ENCODE measurements at regions not wholly inside any gene's neighbourhood (a gene's known extent, or its start where the extent isn't known, plus 50 kb on each side); places are given as distances from the start of the nearest gene placed in this dataset.

DNA sequence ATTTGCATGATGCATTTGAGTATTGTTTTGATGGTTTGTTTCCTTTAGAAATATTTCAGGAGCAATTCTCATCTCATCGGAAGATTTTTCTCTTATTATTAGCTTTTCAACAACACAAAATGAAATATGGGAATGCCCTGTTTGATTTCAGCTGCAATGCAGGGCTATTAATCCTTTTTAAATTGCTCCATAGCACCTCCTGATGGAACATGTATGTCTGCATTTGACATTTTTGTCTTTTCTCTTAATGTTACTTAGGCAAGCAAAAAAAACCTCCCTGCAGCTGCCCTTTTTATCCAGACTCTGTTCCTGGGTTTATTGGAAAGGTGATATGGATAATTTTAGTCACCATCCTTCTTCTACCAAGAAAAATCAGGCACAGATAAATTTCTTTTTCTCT is 895.8 kb downstream of the RPS29 start:
- no peaks in the 10 kb centered on the region for H3K4me1 ChIP-seq (ENCODE audit: insufficient read depth, low read length, severe bottlenecking)
- no peak overlapping the region for H2AFZ ChIP-seq (ENCODE audit: low read length)
- H3K36me3 ChIP-seq (ENCODE audit: insufficient read depth, low read length): no peaks in the 10 kb centered on the region
- no peaks in the 10 kb centered on the region for H3K9me2 ChIP-seq (ENCODE audit: low read depth, low read length)
- H3K79me2 ChIP-seq (ENCODE audit: insufficient read depth, low read length): no peaks in the 10 kb centered on the region
- H4K20me1 ChIP-seq (ENCODE audit: insufficient read depth, low read length): no peaks in the 10 kb centered on the region
- no peak overlapping the region for H3K4me2 ChIP-seq (ENCODE audit: low read length)
- no peak overlapping the region for H3K27ac ChIP-seq (ENCODE audit: low read depth, low read length, poor library complexity, severe bottlenecking)
- no peaks in the 10 kb centered on the region for H3K27me3 ChIP-seq (ENCODE audit: insufficient read depth, low read length)
- no peak overlapping the region for H3K9ac ChIP-seq (ENCODE audit: low read length)
- H3K9me3 ChIP-seq (ENCODE audit: low read length): no peaks in the 10 kb centered on the region
- no peaks in the 10 kb centered on the region for H3F3A ChIP-seq (ENCODE audit: insufficient read depth, low read length)
- no peak overlapping the region for H3K4me3 ChIP-seq (ENCODE audit: low read depth, low read length, poor library complexity, severe bottlenecking)
- TF ChIP-seq, protein P1, sequence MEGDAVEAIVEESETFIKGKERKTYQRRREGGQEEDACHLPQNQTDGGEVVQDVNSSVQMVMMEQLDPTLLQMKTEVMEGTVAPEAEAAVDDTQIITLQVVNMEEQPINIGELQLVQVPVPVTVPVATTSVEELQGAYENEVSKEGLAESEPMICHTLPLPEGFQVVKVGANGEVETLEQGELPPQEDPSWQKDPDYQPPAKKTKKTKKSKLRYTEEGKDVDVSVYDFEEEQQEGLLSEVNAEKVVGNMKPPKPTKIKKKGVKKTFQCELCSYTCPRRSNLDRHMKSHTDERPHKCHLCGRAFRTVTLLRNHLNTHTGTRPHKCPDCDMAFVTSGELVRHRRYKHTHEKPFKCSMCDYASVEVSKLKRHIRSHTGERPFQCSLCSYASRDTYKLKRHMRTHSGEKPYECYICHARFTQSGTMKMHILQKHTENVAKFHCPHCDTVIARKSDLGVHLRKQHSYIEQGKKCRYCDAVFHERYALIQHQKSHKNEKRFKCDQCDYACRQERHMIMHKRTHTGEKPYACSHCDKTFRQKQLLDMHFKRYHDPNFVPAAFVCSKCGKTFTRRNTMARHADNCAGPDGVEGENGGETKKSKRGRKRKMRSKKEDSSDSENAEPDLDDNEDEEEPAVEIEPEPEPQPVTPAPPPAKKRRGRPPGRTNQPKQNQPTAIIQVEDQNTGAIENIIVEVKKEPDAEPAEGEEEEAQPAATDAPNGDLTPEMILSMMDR (IDR thresholded peaks at IDR 0.05; ENCODE audit: low read length): peak; percentile 33; the same call in 1 of the 2 replicates
- TF ChIP-seq EZH2 (IDR thresholded peaks at IDR 0.05; ENCODE audit: borderline replicate concordance, low read length): no peak

GRCh38 chr14:48686650-48687049 is 899.5 kb downstream of the RPS29 start:
- Histone ChIP-seq H3K27me3 (ENCODE audit: insufficient read depth, low read length) (no peaks in the 10 kb centered on the region), H3K9me3 (ENCODE audit: low read length) (no peaks in the 10 kb centered on the region), H3K4me3 (ENCODE audit: low read depth, low read length, poor library complexity, severe bottlenecking) (no peak overlapping the region), H3K36me3 (ENCODE audit: insufficient read depth, low read length) (no peaks in the 10 kb centered on the region), H2AFZ (ENCODE audit: low read length) (no peak overlapping the region), H3K4me1 (ENCODE audit: insufficient read depth, low read length, severe bottlenecking) (no peaks in the 10 kb centered on the region), H3F3A (ENCODE audit: insufficient read depth, low read length) (no peaks in the 10 kb centered on the region), H3K79me2 (ENCODE audit: insufficient read depth, low read length) (no peaks in the 10 kb centered on the region), H3K27ac (ENCODE audit: low read depth, low read length, poor library complexity, severe bottlenecking) (no peak overlapping the region), H3K4me2 (ENCODE audit: low read length) (no peak overlapping the region), H3K9ac (ENCODE audit: low read length) (no peak overlapping the region), H4K20me1 (ENCODE audit: insufficient read depth, low read length) (no peaks in the 10 kb centered on the region), H3K9me2 (ENCODE audit: low read depth, low read length) (no peaks in the 10 kb centered on the region)
- no peak for TF ChIP-seq EZH2 (IDR thresholded peaks at IDR 0.05; ENCODE audit: borderline replicate concordance, low read length)
- TF ChIP-seq, protein P1 (IDR thresholded peaks at IDR 0.05; ENCODE audit: low read length): no peak

DNA sequence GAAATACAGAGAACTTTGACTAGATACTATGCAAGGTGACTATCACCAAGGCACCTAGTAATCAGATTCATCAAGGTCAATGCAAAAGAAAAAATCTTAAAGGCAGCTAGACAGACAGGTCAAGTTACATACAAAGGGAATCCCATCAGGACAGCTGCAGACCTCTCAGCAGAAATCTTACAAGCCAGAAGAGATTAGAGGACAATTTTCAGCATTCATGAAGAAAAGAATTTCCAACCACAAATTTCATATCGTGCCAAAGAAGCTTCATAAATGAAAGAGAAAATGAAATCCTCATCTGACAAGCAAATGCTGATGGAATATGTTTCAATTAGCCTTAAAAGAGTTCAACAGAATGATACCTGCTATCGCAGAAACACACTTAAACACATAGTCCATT is 913.7 kb downstream of the RPS29 start:
- no peak overlapping the region for H3K9ac ChIP-seq (ENCODE audit: low read length)
- H3K79me2 ChIP-seq (ENCODE audit: insufficient read depth, low read length): no peaks in the 10 kb centered on the region
- TF ChIP-seq, protein P1 (IDR thresholded peaks at IDR 0.05; ENCODE audit: low read length): no peak
- no peak for TF ChIP-seq EZH2 (IDR thresholded peaks at IDR 0.05; ENCODE audit: borderline replicate concordance, low read length)
- no peaks in the 10 kb centered on the region for H4K20me1 ChIP-seq (ENCODE audit: insufficient read depth, low read length)
- no peaks in the 10 kb centered on the region for H3K4me1 ChIP-seq (ENCODE audit: insufficient read depth, low read length, severe bottlenecking)
- no peak overlapping the region for H3K4me3 ChIP-seq (ENCODE audit: low read depth, low read length, poor library complexity, severe bottlenecking)
- no peaks in the 10 kb centered on the region for H3K9me2 ChIP-seq (ENCODE audit: low read depth, low read length)
- no peak overlapping the region for H3K27ac ChIP-seq (ENCODE audit: low read depth, low read length, poor library complexity, severe bottlenecking)
- H3F3A ChIP-seq (ENCODE audit: insufficient read depth, low read length): no peaks in the 10 kb centered on the region
- no peaks in the 10 kb centered on the region for H3K36me3 ChIP-seq (ENCODE audit: insufficient read depth, low read length)
- no peak overlapping the region for H2AFZ ChIP-seq (ENCODE audit: low read length)
- no peaks in the 10 kb centered on the region for H3K27me3 ChIP-seq (ENCODE audit: insufficient read depth, low read length)
- H3K4me2 ChIP-seq (ENCODE audit: low read length): no peak overlapping the region
- no peaks in the 10 kb centered on the region for H3K9me3 ChIP-seq (ENCODE audit: low read length)
